GM19328 (cell line): ENCODE measurements at regions not wholly inside any gene's neighbourhood (a gene's known extent, or its start where the extent isn't known, plus 50 kb on each side); places are given as distances from the start of the nearest gene placed in this dataset.

Source experiments
- ATAC-seq: cut with Tn5 transposase; IDR thresholded peaks from one replicate; pipeline ENCODE4 v1.9.1; 2021; ENCODE audit warnings: mild to moderate bottlenecking, moderate library complexity; ENCODE audit not compliant: unreplicated experiment

DNA sequence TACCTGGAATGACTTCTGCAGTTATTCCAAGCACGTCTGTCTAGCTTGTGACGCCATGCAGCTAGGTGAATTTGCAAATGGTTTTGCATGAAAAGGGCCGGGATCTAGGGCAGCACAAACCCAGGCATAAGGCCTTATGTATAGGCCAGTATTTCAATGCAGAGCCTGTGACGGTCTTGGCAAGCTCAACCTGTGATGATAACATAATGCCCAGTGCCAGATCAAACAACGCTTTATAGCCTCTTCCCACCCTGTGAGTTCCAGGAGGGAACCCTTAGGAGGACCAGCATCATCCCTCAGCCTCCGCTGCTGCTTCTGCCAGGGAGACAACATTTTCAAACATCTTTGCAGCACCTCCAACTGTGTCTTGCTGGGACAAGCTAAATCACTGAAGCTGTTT is 390.7 kb downstream of the INHBA start:
- no peak for ATAC-seq

DNA sequence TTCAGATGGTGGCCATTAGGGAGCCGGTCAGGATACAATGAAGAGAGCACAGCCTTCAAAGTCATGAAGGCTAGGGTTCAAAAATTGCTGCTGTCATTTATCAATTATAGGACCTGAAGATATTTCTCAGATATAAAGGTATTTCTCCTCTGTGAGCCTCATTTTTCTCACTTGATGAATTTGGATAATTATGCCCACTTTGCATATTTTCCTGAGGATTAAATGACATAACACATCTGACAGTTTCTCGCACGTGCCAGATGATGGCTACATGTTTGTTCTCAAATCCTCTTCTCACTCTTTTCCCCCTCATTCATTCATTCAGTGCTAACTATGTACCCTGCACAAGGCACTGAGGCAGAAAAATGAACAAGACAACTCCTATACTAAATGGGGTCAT is 391.6 kb downstream of the INHBA start:
- no peak for ATAC-seq

DNA sequence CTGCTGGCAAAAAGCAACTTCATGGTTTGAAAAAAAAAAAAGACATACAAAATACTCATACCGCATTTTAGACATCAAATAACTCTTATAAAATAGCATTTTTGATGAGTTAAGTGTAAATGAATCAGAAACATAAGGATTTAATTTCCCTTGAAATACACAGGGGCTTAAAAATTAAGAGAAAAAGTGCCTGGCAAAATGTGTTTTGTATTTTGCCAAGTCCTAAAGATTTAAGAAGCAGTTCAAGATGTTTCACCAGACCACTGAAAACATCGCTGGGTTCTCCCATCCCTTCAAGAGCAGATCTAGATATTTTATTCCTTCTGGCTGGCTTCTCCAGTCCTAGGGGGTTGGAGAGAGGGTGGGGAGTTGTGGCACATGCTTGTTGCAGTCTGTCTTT is 396.4 kb downstream of the INHBA start:
- no peak for ATAC-seq

DNA sequence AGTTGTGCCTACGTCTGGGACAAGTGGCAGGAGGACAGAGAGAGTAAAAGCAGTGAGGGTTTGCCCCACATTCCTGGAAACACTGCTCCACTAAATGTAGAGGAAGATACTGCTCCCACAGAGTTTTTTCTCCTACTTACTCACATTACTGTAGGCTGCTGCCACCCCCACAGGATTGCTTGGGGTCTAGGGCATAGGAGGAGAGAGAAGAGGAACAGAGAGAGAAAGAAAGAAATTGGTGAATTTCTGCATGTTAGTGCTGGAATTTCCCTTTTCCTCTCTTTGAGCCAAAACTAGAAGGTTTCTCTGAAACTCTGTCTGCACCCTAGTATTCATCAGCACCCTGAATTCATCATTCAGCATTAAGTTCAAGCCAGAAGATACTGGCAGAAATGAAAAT is 397.9 kb downstream of the INHBA start:
- no peak for ATAC-seq

DNA sequence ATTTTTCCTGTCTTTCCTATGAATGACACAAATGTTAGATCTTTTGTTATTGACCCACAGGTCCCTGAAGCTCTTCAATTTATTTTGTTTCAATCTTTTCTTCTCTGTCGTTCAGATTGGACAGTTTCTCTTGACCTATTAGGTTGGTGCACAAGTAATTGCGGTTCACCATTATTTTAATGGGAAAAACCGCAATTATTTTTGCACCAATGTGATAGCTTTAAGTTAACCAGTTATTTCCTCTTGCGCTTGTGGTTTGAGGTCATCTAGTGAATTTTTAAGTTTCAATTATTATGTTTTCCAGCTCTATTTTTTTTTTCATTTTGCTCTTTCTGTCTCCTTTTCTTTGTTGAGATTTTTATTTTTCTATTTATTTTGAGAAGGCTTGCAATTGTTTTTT is 399.2 kb downstream of the INHBA start:
- no peak for ATAC-seq

DNA sequence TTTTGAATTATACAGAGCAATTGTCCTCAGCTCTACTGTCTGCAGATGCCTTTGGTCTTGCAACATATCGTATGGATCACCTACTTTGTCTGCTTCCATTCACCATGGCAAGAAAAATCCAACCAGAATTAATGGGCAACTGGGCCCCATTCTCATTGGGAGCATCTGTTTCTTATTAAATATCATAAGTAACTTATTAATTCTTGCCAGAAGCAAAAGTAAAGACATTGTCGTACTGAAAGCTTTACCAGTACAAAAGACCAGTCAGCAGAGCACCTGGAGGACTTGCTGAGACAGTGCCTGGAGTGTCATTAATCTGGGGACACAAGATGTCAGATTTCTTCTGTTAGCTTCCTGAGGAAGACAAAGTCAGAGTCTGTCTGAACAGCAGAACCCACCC is 404.5 kb downstream of the INHBA start:
- ATAC-seq, result no peak

DNA sequence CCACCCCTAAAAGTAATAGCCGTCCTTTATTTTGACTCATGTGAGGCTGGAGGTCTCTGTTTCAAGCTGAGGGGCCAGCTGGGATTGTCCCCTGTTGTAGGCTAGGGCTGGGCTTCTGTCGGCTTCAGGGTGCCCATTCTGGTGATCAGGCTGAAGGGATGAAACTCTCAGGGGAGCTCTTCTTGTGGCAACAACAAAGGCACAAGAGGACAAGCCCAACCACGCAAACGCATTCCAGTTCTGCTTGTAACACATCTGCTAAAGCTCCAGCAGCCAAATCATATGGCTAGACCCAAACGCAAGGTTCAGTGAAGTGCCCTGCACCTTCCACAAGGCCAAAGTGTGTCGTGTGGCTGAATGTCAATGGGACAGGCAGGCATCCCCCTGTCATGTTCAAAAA is 405.7 kb downstream of the INHBA start:
- no peak for ATAC-seq

DNA sequence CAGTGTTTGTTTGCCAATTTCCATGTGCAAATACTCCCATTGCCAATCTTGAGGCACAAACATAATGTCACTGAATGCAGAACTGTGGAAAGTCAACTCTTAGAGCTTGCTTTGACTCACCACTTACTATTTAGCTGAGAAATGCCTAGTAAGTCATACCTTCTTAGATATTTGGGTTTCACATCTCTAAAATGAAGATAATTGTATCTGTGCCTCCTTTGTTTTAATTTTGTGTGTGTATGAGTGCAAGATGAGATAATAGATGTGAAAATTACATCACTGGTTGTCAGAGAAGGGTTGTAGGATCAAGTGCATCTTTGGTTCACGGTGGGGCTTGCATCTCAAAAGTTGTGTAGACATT is 407.5 kb downstream of the INHBA start:
- ATAC-seq, result no peak

DNA sequence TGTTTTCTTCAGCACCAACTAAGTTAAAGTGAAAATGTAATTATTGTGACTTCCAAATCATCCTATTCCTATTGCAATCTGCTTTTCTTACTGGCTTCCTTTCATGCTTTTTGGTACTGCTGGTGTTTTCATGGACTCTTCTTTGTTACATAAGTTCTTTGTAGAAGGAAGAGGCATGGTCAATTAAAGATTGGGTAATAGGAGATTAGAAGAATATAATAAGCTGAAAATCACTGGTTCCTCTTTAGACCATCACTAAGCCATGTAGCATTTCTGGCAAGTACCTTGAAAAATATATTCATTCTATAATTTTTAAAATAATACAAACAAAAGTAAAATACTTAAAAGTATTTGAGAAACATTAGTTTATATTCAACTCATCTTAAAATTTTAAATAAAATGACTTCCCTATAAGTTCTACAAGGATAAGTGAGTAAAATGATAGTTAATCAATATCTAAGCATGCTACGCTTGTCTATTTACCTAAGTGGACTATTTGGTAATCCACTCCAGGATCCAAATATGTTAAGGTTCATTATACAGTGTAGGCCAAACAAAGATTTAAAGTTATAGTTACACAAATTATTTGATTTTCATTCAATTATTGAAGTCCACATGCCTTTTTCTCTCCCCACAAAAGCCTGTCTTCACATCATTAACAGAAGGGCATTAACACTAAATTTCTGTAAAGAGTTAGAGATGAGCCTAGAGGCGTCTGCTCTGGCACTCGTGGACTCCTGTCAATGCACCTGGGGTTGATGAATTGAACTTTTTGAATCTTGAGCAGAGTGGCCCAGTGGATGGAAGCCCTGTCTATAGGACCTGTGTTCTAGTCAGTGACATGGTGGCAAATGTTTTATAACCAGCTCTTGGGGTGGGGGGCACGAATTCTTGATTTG is 408.1 kb downstream of the INHBA start:
- ATAC-seq, result no peak

DNA sequence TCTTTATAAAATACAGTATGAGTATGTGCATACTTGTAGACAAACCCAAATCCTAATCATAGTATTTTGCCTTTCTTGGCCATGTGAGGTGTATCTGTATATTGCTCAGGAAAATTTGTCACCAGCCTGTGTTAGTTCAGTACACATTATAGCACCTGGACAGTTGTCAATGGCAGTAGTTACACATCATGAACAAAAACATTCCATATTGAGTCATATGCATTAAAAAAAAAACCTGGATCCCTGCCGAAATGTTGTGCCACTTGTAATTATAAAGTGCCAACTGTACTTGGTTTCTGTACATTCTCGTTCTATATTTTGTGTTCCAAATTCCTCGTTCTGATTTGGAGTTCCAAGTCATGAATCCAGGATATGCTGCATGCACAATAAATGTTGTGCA is 410.4 kb downstream of the INHBA start:
- no peak for ATAC-seq

DNA sequence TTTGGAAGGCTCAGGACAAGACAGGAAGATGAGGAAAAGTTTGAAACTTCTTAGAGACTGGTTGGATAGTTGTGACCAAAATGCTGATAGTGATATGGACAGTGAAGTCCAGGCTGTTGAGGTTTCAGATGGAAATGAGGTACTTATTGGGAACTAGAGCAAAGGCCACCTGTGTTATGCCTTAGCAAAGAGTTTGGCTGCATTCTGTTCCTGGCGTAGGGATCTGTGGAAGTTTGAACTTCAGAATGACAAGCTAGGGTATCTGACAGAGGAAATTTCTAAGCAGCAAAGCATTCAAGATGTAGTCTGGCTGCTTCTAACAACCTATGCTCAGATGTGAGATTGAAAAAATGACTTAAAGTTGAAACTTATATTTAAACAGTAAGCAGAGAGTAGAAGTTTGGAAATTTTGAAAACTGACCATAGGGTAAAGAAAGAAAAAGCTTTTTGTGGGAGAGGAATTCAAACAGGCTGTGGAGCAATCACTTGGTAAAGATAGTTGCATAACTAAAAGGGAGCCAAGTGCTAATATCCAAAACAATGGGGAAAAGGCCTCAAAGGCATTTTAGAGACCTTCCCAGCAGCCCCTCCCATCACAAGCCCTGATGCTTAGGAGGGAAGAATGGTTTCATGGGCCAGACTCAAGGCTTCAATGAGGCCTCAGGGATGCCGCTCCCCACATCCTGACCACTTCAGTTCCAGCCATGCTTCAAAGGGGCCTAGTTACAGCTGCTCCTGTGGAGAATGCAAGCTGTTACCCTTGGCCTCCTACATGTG is 415.1 kb downstream of the INHBA start:
- no peak for ATAC-seq

DNA sequence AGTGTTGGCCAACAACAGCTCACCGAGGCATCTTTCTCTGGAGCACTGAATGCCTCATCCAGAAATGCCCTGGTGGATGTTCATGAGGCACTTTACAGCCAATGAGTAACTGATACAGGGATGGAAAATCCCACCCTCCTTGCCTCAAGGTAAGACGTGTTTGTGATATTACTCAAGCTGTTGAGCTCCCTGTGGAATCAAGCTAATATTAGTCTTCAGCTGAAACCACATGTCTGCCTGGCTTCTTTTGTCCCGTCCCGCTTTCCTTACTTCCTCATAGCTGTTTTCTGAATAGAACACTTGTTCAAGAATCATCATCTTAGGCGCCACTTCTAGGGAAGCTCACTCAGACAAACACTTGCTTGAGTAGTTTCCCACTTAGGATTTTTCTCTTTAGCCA is 422.4 kb downstream of the INHBA start:
- no peak for ATAC-seq

DNA sequence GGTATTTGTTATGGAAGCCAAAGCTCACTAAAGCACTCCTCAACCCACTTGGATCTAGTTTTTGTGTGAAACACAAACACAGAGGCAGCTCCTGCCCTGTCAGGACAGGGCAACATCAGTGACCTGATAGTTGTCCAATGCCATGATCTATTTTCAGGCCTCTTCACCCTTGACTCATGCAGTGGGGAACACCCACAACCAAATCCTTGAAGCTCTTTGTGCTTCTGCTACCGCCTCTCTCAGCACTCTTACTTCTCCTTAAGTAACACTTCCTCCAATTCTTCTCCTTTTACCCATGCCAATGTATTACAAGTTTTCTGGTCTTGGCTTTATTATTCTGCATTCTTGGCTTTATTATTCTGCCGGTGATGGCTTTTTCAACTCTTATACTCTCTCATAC is 425.3 kb downstream of the INHBA start:
- no peak for ATAC-seq

DNA sequence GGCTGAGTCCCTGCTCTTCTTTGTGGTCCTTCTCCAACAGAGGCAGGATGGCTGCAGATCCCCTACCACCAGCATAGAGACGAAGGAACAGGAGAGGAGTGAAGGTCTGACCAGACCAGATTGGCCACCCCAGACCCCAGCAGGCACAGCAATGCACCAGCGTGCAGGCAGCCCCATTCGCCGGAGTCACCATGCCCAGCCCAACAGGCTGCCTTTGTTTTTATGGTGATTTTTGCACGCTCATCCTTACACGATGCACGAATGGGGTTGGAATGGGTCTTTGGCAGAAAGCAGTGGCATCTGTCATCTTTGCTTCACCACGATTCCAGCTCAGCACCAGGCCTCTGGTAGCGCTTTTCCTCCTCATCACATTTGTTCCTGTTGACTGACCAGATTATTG is 427.6 kb downstream of the INHBA start:
- ATAC-seq, result no peak

DNA sequence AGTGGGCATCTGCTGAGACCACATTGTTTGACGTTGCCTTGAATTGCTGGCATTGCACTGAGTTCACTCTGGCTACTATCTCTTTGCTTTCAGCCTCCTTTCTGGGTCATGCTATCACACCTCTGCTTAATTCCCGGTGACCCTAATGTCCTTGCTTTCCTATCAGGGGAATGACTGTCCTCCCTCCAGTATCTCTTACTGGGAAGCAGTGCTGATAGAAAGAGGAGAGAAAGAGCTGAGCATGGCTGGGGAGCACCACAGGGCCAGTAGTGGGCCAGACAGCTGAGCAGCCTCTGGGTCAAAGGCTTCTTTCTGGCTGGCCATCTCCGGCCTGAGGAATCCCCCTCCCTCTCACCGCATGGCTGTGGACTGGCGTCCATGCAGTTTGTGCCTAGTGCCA is 428.7 kb downstream of the INHBA start:
- no peak for ATAC-seq

DNA sequence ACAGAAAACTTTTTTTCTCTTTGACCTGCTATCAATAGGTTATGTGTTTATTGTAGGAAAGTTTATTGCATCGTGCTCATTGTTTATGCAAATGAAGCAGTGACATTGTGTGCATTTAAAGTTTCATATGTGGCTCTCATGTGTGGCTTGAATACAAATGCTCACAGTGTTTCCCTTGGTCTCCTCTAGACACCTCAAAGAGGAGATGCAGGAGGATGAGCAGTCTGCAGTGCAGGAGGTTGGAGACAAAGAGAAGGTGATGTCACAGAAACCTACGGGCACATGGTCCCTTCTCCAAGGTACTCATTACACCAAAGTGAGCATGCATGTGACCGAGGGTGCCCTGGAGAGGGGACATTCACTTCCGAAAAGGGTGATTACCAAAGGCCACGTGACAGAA is 430.2 kb downstream of the INHBA start:
- ATAC-seq, result no peak

DNA sequence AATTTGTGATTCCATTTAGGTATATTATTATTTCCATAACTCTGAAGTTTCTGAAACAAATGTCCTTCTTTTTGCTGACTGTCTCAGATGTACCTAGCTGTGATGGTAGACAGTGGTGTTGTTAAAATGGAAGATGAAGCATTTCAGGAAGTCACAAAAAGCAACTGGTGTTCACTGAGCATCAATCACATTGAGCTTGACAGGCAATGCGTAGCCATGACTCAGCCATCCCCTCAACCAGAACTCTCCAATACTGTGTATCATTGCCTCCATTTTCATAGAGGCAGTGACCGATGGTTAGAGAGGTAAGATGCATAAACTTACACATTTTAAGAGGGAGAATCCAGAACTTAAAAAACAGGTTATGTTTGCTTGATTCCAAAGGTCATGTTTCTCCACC is 434.0 kb downstream of the INHBA start:
- no peak for ATAC-seq

DNA sequence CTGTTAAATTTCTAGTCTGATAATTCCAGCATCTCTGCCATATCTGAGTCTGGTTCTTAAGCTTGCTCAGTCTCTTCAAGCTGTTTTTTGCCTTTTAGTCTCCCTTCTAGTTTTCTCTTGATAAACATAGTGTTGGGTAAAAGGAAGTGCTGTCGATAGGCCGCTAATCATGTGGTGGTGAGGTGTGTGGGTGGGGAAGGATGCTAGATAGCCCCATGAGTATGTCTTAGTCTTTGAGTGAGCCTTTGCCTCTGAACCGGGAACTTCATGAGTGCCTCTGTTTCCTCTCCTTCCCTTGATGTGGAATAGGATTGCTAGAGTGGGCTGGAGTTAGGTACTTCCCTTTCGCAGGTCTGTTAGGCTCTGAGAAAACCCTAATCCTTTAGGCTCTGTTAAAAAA is 441.8 kb downstream of the INHBA start:
- ATAC-seq, result peak; percentile 70

DNA sequence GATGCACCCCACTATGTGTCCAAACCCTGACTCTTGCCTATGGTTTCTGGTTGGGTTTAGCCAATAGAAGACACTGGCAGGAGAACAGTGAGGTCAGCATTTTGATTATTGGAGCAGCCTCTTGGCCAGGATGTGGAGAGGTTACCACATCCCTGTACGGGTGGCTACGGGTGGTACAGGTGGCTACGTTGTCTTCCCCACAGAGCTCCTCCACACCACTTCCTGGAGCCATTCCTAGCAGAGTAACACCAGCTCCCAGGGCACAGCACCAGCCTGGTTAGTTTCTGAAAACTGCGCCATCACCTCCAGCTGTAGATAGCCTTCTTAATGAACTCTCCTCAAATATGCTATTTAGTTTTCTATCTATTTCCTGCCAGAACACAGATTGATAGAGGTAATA is 445.2 kb downstream of the INHBA start:
- ATAC-seq, result no peak

DNA sequence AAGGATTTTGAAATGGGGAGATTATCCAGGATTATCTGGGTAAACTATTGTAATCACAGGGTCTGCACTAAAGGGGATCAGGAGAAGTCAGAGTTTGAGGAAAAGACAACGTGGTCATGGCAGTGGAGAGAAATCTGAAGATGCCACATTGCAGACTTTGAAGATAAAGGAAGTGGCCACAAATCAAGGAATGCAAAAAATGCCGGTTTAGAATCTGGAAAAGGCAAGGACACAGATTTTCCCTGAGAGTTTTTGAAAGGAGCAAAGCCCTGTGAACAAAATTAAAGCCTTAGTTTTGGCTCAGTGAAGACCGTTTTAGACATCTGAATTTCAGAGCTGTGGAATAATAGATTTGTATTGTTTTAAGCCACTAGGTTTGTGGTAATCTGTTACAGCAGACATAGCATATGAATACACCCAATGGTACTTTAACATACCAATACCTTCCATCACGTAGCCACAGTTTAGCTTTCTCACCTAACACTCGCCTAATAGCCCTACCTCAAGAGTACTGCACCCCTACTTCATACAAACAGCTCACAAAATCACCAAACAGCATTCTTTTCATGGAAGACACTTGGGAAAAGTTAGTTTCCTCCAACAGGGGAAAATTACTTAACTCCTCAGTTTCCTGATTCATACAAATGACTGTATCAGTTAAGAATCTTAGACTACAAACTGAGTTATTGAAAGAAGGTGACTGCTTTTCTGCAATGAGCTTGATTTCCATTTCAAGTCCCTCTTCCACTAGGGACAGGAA is 446.5 kb downstream of the INHBA start:
- ATAC-seq, result no peak

DNA sequence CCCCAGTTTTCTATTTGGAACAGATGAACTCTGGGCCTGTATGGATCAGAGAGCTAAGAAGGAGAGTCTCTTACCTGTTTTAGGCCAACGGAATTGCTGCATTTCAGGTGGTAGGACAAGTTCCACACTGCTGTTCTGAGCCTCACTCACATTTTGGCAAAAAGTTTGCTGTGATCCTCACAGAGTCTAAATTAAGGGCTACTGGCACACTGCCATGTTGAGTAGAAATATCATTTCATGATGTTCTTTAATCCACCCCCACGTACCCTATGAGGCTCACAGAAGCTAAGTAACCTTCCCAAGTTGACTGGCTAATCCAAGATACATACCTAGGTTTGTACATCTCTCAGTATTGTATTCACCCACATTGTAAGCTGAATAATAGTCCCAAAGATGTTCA is 447.2 kb downstream of the INHBA start:
- ATAC-seq, result no peak

DNA sequence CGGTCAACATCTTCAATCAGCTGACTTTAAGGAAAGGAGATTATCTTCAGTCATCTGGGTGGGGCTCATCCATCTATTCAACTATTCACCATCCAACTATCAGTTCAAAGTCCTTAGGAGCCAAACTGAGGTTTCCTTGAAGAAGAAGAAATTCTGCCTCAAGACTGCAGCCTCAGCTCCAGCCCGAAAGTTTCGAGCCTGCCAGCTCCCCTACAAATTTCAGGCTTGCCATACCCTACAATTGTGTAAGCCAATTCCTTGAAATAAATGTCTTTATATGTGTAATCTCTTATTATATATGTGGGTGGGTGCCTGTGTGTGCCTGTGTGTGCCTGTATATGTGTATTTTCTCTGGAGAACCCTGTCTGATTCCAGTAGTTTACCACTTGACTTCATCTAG is 447.8 kb downstream of the INHBA start:
- no peak for ATAC-seq
